ENCODE measurements at regions not wholly inside any gene's neighbourhood (a gene's known extent, or its start where the extent isn't known, plus 50 kb on each side); places are given as distances from the start of the nearest gene placed in this dataset.

- Mint-ChIP-seq H3K36me3 (ENCODE audit: low read depth) (no peaks in the 10 kb centered on the region), H3K27me3 (ENCODE audit: insufficient read depth, low read depth, poor library complexity) (no peaks in the 10 kb centered on the region), H3K4me3 (no peak overlapping the region), H3K9me3 (no peaks in the 10 kb centered on the region), H3K27ac (no peak overlapping the region), H3K4me1 (peaks cover 31% of the 10 kb centered on the region)
- no peaks in the 10 kb centered on the region for H3F3A ChIP-seq (replicated peaks; ENCODE audit: low read depth)
- no peaks in the 10 kb centered on the region for H4K20me1 ChIP-seq (replicated peaks; ENCODE audit: insufficient read depth)
- no peak overlapping the region for H2AFZ ChIP-seq
- H3K9me2 ChIP-seq (ENCODE audit: insufficient read depth) = no peaks in the 10 kb centered on the region; the same call in 1 of the 2 replicates
- H3K79me2 ChIP-seq (replicated peaks; ENCODE audit: insufficient read depth) = no peaks in the 10 kb centered on the region
- H3K27ac ChIP-seq (ENCODE audit: low read depth) = no peak overlapping the region
- H3K4me3 ChIP-seq = no peak overlapping the region
- peaks cover 25% of the 10 kb centered on the region for H3K4me1 ChIP-seq (ENCODE audit: insufficient read depth)
- ATAC-seq (no peak), DNase-seq (ENCODE audit: low spot score) (no peak)
- no peaks in the 10 kb centered on the region for H3K36me3 ChIP-seq (ENCODE audit: insufficient read depth)
- no peaks in the 10 kb centered on the region for H3K27me3 ChIP-seq (ENCODE audit: insufficient read depth)
- H3K4me2 ChIP-seq = no peak overlapping the region
- TF ChIP-seq POLR2AphosphoS5 (IDR thresholded peaks at IDR 0.05; ENCODE audit: low read depth) = no peak
- TF ChIP-seq, protein P1, sequence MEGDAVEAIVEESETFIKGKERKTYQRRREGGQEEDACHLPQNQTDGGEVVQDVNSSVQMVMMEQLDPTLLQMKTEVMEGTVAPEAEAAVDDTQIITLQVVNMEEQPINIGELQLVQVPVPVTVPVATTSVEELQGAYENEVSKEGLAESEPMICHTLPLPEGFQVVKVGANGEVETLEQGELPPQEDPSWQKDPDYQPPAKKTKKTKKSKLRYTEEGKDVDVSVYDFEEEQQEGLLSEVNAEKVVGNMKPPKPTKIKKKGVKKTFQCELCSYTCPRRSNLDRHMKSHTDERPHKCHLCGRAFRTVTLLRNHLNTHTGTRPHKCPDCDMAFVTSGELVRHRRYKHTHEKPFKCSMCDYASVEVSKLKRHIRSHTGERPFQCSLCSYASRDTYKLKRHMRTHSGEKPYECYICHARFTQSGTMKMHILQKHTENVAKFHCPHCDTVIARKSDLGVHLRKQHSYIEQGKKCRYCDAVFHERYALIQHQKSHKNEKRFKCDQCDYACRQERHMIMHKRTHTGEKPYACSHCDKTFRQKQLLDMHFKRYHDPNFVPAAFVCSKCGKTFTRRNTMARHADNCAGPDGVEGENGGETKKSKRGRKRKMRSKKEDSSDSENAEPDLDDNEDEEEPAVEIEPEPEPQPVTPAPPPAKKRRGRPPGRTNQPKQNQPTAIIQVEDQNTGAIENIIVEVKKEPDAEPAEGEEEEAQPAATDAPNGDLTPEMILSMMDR (conservative IDR thresholded peaks at IDR 0.05; ENCODE audit: low read depth in 2 of 2) = no peak
Observed at GRCh38 chr1:239675735-239676134, 289.4 kb downstream of the CHRM3 start.

DNA sequence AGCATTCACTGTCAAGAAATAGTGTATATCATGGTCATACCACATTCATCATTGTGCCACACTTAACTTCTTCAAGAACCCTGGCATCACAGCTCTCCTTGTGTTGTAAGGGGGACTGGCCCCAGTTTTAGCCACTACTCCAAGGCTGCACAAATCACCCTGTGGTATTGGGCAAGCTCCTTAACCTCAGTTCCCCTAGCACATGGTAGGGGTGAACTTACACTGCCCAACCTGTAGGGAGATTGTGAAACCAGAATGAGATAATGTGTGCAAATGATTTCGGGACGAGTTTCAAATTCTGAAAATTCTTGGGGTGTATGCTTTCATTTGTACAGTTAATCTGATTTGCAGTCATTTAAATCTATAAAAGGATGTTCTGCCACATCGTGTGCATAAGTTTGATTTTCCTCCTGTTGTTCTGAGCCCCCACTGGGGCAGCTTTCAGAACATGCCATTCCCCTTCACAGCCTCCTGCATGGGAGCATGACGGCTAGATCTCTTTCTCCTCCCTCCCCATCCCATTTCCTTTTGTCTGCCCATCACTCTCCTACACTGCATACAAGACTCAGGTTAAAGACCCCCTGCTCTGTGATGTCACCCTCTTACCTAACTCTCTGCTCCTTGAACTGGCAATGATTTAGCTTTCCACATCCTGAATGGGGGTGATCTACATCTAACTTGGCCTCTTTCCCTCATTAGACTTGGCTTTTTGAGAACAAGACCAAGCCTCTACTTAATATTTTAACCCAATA is 290.3 kb downstream of the CHRM3 start:
- no peak overlapping the region for H3K4me3 ChIP-seq
- H3K4me2 ChIP-seq = no peak overlapping the region
- no peak for TF ChIP-seq ETS1 (IDR thresholded peaks at IDR 0.05)
- TF ChIP-seq, protein P1 (conservative IDR thresholded peaks at IDR 0.05; ENCODE audit: low read depth in 2 of 2) = peak in 1 of 2 experiments; percentile 40; a peak in 1 of 4 replicates
- no peak for TF ChIP-seq EZH2 (IDR thresholded peaks at IDR 0.05; ENCODE audit: low read depth, unreplicated experiment)
- no peaks in the 10 kb centered on the region for H3K9me3 Mint-ChIP-seq
- DNase-seq (ENCODE audit: low spot score) (peak; percentile 25), ATAC-seq (peak; percentile 91)
- no peaks in the 10 kb centered on the region; the same call in 1 of the 2 replicates for H3K9me2 ChIP-seq (ENCODE audit: insufficient read depth)
- no peak overlapping the region for H2AFZ ChIP-seq
- H3K79me2 ChIP-seq (replicated peaks; ENCODE audit: insufficient read depth) = no peaks in the 10 kb centered on the region
- H3K27ac ChIP-seq (ENCODE audit: low read depth) = no peak overlapping the region
- H3K27me3 ChIP-seq (ENCODE audit: insufficient read depth) = no peaks in the 10 kb centered on the region
- H3K36me3 Mint-ChIP-seq (ENCODE audit: low read depth) = no peaks in the 10 kb centered on the region
- no peaks in the 10 kb centered on the region for H3F3A ChIP-seq (replicated peaks; ENCODE audit: low read depth)
- no peaks in the 10 kb centered on the region for H3K36me3 ChIP-seq (ENCODE audit: insufficient read depth)
- H3K27ac Mint-ChIP-seq = no peak overlapping the region; the same call in 1 of the 2 replicates
- no peaks in the 10 kb centered on the region for H3K27me3 Mint-ChIP-seq (ENCODE audit: insufficient read depth, low read depth, poor library complexity)
- no peak overlapping the region for H3K4me3 Mint-ChIP-seq
- H3K4me1 ChIP-seq (ENCODE audit: insufficient read depth) = peaks cover 25% of the 10 kb centered on the region
- no peaks in the 10 kb centered on the region for H4K20me1 ChIP-seq (replicated peaks; ENCODE audit: insufficient read depth)
- H3K4me1 Mint-ChIP-seq = peaks cover 31% of the 10 kb centered on the region

Data from GM23338 (cell line).